ENCODE measurements at regions not wholly inside any gene's neighbourhood (a gene's known extent, or its start where the extent isn't known, plus 50 kb on each side); places are given as distances from the start of the nearest gene placed in this dataset.
A peak's percentile ranks its signal among the peaks of the same experiment; 100 is the strongest.

DNA sequence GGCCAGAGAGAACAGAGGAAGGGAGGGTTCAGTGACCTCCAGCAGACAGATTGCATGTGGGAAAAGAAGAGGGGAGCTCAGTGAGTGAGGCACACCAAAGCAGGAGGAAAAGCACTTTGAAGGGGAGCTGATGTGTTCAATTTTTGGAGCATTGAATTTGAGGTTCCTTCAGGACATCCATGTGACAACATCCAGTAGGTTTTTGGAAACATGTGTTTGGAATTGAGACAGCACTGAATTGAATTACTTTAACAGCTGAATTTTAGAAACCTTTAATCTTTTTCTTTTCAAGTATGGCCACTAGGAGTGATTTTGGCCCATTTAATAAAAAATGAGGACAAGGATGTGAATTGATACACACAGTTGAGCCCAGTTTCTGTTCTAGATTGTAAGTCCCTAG is 101.8 kb upstream of the SEC61G start:
- TF ChIP-seq CTCF (IDR thresholded peaks at IDR 0.05 in 4 of 5, conservative IDR thresholded peaks at IDR 0.05 in 1 of 5) (peak in 1 of 5 experiments; percentile 20), POLR2A (IDR thresholded peaks at IDR 0.05) (no peak)

Measured in gastrocnemius medialis (tissue), 4 donors.